Fibroblast of the aortic adventitia (primary cell): ENCODE measurements at regions not wholly inside any gene's neighbourhood (a gene's known extent, or its start where the extent isn't known, plus 50 kb on each side); places are given as distances from the start of the nearest gene placed in this dataset.

Source experiments
- DNase-seq: peaks from one replicate; pipeline ENCODE4 v3.0.0-alpha.2; 2010; ENCODE audit warnings: low read depth
- H3K4me3 ChIP-seq: 2 replicates; pipeline ENCODE4 v1.5.1; 2011; ENCODE audit warnings: low read depth, mild to moderate bottlenecking, control low read depth, low read length, moderate library complexity
- TF ChIP-seq, protein P1 (sequence below): IDR thresholded peaks from 2 replicates; pipeline ENCODE4 v1.5.1; 2011; ENCODE audit warnings: mild to moderate bottlenecking, low read length, control low read depth, inconsistent platforms; ENCODE audit not compliant: insufficient read depth

DNA sequence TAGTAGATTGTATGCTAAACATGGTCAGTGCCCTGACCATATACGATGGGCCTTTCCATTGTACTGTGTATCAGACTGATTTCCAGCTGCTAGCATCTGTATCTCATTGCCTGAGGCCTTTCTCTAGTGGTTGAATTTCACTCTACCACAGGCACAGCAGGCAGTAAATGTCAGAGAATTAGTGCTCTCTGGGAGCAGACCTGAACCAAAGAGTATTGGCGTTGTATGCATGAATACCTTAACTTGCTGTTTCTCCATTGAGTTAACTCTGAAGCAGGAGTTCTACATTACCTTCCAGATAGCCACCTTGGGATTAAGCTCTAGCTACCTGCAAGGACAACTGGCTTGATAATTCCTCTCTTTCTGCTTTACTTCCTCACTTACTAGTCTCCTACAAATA is 439.2 kb upstream of the EPHA3 start:
- TF ChIP-seq, protein P1, sequence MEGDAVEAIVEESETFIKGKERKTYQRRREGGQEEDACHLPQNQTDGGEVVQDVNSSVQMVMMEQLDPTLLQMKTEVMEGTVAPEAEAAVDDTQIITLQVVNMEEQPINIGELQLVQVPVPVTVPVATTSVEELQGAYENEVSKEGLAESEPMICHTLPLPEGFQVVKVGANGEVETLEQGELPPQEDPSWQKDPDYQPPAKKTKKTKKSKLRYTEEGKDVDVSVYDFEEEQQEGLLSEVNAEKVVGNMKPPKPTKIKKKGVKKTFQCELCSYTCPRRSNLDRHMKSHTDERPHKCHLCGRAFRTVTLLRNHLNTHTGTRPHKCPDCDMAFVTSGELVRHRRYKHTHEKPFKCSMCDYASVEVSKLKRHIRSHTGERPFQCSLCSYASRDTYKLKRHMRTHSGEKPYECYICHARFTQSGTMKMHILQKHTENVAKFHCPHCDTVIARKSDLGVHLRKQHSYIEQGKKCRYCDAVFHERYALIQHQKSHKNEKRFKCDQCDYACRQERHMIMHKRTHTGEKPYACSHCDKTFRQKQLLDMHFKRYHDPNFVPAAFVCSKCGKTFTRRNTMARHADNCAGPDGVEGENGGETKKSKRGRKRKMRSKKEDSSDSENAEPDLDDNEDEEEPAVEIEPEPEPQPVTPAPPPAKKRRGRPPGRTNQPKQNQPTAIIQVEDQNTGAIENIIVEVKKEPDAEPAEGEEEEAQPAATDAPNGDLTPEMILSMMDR: no peak
- H3K4me3 ChIP-seq: no peak overlapping the region
- DNase-seq: no peak

DNA sequence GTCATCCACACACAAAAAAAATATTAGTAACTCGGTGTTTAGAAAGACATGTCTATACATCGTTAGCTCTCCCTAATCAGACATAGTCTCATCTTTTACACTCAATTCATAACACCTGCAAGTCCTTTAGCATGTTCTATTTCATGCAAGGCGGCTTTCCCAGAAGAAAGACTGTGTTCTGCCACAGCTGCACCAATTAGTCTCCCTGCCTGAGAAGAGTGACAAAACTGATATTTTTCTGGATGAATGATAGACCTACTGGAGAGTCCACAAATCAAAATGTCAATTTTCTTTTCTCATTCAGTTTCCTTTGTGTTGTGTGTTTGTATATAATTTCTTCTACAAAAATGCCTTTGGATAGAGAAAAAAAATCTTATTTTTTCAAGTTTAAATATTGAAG is 435.8 kb upstream of the EPHA3 start:
- no peak overlapping the region for H3K4me3 ChIP-seq
- TF ChIP-seq, protein P1: no peak
- no peak for DNase-seq

DNA sequence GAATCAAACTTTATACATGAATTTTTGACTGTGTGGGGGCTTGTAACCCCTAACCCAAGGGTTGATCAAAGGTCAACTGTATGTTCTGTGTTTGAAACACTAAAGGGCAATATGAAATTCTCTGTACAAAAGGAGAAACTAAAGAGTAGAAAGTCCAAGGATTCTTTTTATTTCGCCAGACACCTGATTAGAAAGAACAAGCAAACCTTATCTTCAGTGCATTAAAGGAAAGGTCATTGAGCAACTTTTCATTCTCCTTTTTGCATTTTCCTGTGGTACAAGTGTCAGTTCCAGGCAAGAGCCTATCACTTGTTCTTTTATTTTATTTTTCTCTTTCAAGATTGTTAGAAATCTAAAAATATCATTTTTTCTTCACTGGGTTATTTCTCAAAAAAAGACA is 430.1 kb upstream of the EPHA3 start:
- TF ChIP-seq, protein P1: no peak
- DNase-seq: no peak
- no peak overlapping the region for H3K4me3 ChIP-seq

DNA sequence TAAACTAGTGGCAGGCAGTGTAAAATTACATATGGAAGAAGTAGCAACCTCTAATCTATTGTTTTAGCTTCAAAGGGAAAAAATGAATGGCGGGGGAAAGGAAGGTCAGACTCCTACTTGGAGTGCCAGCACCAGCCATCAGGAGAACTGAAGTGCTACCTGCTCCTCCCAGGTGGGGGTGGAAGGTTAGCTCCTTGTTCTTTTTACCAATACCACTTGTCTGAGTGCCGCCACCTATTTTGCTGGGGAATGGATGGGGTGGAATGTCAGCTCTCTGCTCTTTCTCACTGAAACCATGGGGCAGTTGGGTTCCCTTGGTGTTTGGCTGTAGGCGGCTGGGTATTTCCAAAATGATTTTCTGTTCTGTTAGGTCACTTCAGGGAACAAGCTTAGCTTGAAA is 428.7 kb upstream of the EPHA3 start:
- no peak for DNase-seq
- TF ChIP-seq, protein P1: no peak
- H3K4me3 ChIP-seq: no peak overlapping the region

DNA sequence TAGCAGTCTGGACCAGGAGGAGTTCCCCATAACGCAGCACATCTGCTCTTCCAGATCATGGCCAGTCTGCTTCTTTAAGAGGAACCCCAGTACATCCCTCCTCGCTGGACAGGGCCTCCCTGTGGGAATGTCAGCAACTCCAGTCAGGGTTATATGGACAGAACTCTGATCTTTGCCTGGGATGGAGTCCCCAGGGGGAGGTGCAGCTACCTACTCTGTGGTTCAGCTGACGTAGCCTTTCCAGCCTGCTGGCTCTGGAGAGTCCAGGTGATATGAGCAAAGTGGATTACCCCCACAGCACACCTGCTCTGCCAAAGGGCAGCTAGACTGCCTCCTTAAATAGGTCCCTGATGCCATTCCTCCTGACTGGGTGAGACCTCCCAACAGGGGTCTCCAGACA is 417.1 kb upstream of the EPHA3 start:
- no peak for DNase-seq
- no peak overlapping the region for H3K4me3 ChIP-seq
- TF ChIP-seq, protein P1: no peak

DNA sequence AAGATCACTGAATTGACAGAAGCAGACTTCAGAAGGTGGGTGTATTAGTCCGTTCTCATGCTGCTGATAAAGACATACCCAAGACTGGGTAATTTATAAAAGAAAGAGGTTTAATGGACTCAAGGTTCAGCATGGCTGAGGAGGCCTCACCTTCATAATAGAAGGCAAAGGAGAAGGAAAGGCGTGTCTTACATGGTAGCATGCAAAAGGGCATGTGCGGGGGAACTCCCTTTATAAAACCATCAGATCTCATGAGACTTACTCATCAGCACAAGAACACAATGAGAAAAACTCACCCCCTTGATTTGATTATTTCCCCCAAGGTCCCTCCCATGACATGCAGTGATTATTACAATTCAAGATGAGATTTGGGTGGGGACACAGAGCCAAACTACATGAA is 416.3 kb upstream of the EPHA3 start:
- TF ChIP-seq, protein P1: no peak
- no peak for DNase-seq
- no peak overlapping the region for H3K4me3 ChIP-seq

DNA sequence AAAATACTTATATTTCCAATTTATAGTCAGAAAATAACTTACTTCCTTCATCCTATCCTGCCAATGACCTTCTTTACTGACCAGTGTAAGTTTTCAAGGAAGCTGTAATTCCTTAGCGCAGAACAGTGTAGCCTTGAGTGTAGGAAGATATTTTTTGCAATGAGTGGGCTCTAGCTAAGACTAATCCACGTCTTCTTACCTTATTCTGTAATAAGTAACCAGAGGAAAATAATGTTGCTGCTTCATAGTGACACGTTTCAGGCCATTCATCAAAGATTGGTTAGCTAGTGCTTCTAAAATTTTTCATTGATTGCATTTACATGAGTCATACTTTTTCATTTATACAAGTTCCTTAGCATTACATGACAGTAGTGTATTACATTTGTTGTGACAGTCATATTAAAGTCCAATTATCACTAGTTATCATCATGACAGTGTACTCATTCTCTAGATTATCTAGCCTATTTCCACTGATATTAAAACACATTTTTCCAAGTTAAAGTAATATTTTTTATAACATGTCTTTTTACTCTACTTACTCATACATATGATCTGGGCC is 403.8 kb upstream of the EPHA3 start:
- TF ChIP-seq, protein P1: no peak
- no peak for DNase-seq
- H3K4me3 ChIP-seq: no peak overlapping the region
